Spleen (tissue), 11 donors: ENCODE measurements at regions not wholly inside any gene's neighbourhood (a gene's known extent, or its start where the extent isn't known, plus 50 kb on each side); places are given as distances from the start of the nearest gene placed in this dataset.

Experiments
- DNase-seq: peaks from one replicate; pipeline ENCODE4 v3.0.0-alpha.2; 2020
- H3K27ac ChIP-seq, 8 donors: fragments of 200-600 bp; sonication (generic) in 7 of 8; 1 replicate in 4 of 8; 2 replicates in 4 of 8; pipeline versions ENCODE4 v1.5.0 to v1.8.0; 2016 to 2021; ENCODE audit warnings: inconsistent platforms in 4 of 8, mild to moderate bottlenecking in 4 of 8, moderate library complexity in 1 of 8
- H3K27me3 ChIP-seq, 7 donors: fragments of 200-600 bp; sonication (generic) in 6 of 7; replicated peaks in 1 of 7; 1 replicate in 4 of 7; 2 replicates in 3 of 7; pipeline versions ENCODE4 v1.5.0 to v1.8.0; 2016 to 2021; ENCODE audit warnings: inconsistent platforms in 3 of 7, mild to moderate bottlenecking in 1 of 7
- H3K36me3 ChIP-seq, 6 donors: fragments of 200-600 bp; sonication (generic) in 5 of 6; 1 replicate in 4 of 6; 2 replicates in 2 of 6; pipeline versions ENCODE4 v1.5.0 to v1.8.0; 2016 to 2021; ENCODE audit warnings: inconsistent platforms in 2 of 6
- H3K4me1 ChIP-seq, 6 donors: fragments of 200-600 bp; sonication (generic) in 5 of 6; 1 replicate in 3 of 6; 2 replicates in 3 of 6; pipeline versions ENCODE4 v1.5.0 to v1.8.0; 2016 to 2021; ENCODE audit warnings: inconsistent platforms in 3 of 6
- H3K4me3 ChIP-seq, 8 donors: fragments of 200-600 bp; sonication (generic) in 7 of 8; 1 replicate in 4 of 8; 2 replicates in 4 of 8; pipeline versions ENCODE4 v1.5.0 to v1.8.0; 2016 to 2021; ENCODE audit warnings: inconsistent platforms in 4 of 8, mild to moderate bottlenecking in 4 of 8, moderate library complexity in 2 of 8
- H3K9me3 ChIP-seq, 8 donors: fragments of 200-600 bp; sonication (generic) in 7 of 8; 1 replicate in 4 of 8; 2 replicates in 4 of 8; pipeline versions ENCODE4 v1.5.0 to v1.8.0; 2016 to 2021; ENCODE audit warnings: inconsistent platforms in 4 of 8
- POLR2A ChIP-seq, 3 donors: fragments of 450-650 bp; IDR thresholded peaks; one replicate each; pipeline ENCODE4 v1.5.1; 2017; ENCODE audit warnings: antibody characterized with exemption in 3 of 3, mild to moderate bottlenecking in 1 of 3
- POLR2AphosphoS5 ChIP-seq, 3 donors: sonication (generic); formaldehyde crosslinking; IDR thresholded peaks; one replicate each; pipeline ENCODE4 v1.5.1; 2017; ENCODE audit warnings: antibody characterized with exemption in 3 of 3
- WGBS, 5 donors: extraction: QIAGEN DNeasy Blood & Tissue Kit in 3 of 5; methylation state at CpG; one replicate each; pipeline versions ENCODE4 v1.1.5 to v1.1.7; 2013 to 2018; 5-methylcytosine and 5-hydroxymethylcytosine counted together
- intact Hi-C: fragments of 100-400 bp; cut with DNase I; formaldehyde crosslinking; loops from one replicate; pipeline ENCODE4 v1.15.0; 2023; ENCODE audit warnings: low total_unique reads
- small RNA-seq, 4 donors: library from RNA; depleted of rRNA; stranded (forward); fragments of <200 nt; gene quantifications; one replicate each; pipeline ENCODE3, GENCODE V24; 2016
- TF ChIP-seq, protein P1 (sequence below), 11 experiments: fragments of 200-600 bp in 7 of 11; fragments of 450-650 bp in 4 of 11; sonication (generic) in 4 of 11; IDR thresholded peaks in 8 of 11; conservative IDR thresholded peaks in 3 of 11; 1 replicate in 7 of 11; 2 replicates in 4 of 11; pipeline versions ENCODE4 v1.4.0 to v1.8.0; 2016 to 2021; ENCODE audit warnings: antibody characterized with exemption in 11 of 11, inconsistent platforms in 4 of 11, mild to moderate bottlenecking in 1 of 11
- donor health status: healthy with polysubstance abuse.
- donor health status: DM: no; HTN: no; CAD: no; lungs with moderate emphysema.
- donor health status: DM: no; HTN: no; CAD: no.
- donor health status: Bipolar disorder and iron deficiency.
- donor health status: healthy.
- donor health status: DM: no; HTN: no; CAD: no.
- donor health status: DM: yes; HTN: yes; CAD: no.

DNA sequence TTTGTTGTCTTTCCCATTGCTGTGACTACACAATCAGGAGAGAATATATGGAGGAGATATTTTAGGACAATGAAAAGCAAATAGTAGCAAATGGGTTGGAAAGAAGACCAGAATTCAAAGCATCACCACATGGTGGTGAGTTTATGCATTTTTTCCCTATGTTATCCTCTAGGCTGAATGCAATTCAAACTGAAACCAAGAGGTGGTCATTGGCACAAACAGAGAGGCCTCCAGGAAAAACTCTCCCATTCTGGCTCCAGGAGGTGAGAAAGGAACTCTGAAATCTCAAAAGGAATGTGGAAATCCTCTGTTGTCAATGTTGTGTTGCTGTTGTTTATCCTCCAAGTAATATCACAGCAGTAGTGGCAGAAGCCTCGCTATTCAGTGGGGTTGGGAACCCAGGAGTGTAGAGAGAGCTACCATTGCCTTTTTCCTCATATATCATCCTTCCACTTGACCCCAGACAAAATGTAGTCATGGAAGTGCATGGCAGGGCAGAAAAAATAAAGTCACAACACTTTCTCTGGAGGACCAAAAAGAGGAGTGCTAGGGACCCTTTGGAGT, 819.1 kb downstream of the GRID1 start:
- Histone ChIP-seq H3K36me3 (no peaks in the 10 kb centered on the region), H3K4me3 (no peak overlapping the region), H3K4me1 (no peaks in the 10 kb centered on the region), H3K27ac (no peak overlapping the region), H3K9me3 (no peaks in the 10 kb centered on the region), H3K27me3 (no peaks in the 10 kb centered on the region)
- intact Hi-C loops = no loop called here
- TF ChIP-seq, protein P1, sequence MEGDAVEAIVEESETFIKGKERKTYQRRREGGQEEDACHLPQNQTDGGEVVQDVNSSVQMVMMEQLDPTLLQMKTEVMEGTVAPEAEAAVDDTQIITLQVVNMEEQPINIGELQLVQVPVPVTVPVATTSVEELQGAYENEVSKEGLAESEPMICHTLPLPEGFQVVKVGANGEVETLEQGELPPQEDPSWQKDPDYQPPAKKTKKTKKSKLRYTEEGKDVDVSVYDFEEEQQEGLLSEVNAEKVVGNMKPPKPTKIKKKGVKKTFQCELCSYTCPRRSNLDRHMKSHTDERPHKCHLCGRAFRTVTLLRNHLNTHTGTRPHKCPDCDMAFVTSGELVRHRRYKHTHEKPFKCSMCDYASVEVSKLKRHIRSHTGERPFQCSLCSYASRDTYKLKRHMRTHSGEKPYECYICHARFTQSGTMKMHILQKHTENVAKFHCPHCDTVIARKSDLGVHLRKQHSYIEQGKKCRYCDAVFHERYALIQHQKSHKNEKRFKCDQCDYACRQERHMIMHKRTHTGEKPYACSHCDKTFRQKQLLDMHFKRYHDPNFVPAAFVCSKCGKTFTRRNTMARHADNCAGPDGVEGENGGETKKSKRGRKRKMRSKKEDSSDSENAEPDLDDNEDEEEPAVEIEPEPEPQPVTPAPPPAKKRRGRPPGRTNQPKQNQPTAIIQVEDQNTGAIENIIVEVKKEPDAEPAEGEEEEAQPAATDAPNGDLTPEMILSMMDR (IDR thresholded peaks at IDR 0.05 in 8 of 11, conservative IDR thresholded peaks at IDR 0.05 in 3 of 11) = no peak
- no peak for TF ChIP-seq POLR2AphosphoS5 (IDR thresholded peaks at IDR 0.05)
- TF ChIP-seq POLR2A (IDR thresholded peaks at IDR 0.05) = no peak
- 77 to 92% (median 85%) methylated on average over 1 of the region's 1 CpG for WGBS, 5 donors
- DNase-seq = no peak

DNA sequence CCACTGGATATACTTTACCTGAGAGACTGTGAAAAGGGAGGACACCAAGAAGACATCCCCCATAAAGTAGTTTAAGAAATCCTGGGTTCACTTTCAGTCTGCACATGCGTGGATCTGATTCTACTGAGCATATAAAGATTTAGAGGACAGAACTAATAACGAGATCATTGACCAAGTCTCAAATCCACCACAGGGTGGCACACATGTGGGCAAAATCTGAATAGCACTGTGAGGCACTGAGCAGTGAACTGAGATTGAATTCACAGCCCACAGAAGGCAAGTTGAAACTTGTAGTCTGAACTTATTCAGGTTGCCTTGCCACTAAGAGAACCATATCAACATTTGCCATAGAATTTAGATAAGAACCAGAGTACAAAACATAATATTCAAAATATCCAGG, 818.6 kb downstream of the GRID1 start:
- TF ChIP-seq, protein P1 (IDR thresholded peaks at IDR 0.05 in 8 of 11, conservative IDR thresholded peaks at IDR 0.05 in 3 of 11) = peak in 8 of 11 experiments; percentile 11 to 52 (median 32)
- TF ChIP-seq POLR2AphosphoS5 (IDR thresholded peaks at IDR 0.05) (no peak), POLR2A (IDR thresholded peaks at IDR 0.05) (no peak)
- H3K27ac ChIP-seq = no peak overlapping the region
- no peak for DNase-seq
- H3K27me3 ChIP-seq = no peaks in the 10 kb centered on the region
- H3K4me3 ChIP-seq = no peak overlapping the region
- WGBS, 5 donors = 27 to 46% (median 44%) methylated on average over 2 of the region's 2 CpGs
- H3K9me3 ChIP-seq = no peaks in the 10 kb centered on the region
- no peaks in the 10 kb centered on the region for H3K36me3 ChIP-seq
- no peaks in the 10 kb centered on the region for H3K4me1 ChIP-seq
- intact Hi-C loops = no loop called here

Small RNAs in the stretch of these regions (small RNA-seq; reads per million reads assigned to genes)
- 0 reads per million in 4 donors for gene RNU6-325P
